ENCODE measurements at regions not wholly inside any gene's neighbourhood (a gene's known extent, or its start where the extent isn't known, plus 50 kb on each side); places are given as distances from the start of the nearest gene placed in this dataset.

DNA sequence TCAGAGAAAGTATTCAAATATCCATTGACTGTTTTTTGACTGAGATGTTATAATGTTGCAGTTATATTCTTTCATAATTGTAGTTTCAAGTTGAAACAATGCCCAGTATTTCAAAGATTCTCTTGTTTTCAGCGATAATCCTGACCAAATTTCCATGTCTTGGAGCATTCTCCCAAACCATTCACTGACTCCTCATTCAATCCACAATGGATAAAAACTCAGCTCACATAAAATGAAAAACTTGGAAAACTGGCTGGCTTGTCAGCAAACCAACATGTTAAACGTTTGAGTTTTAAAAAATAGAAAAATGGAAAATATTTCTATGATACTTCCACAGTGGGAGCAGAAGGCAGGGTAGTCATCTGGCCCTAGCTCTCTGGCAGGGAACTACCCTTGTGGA, 184.4 kb downstream of the C7orf25 start:
- CTCF ChIA-PET, result no interaction called here
- ATAC-seq (no peak), DNase-seq (ENCODE audit: low read depth, low spot score) (no peak)
- in situ Hi-C loops (cut with HindIII; ENCODE audit: low pct_unique_long_range_greater_than_20kb, low sequenced_read_pairs), result no loop called here
- Histone ChIP-seq H3K4me1 (ENCODE audit: control insufficient read depth, insufficient read depth, low read length) (no peaks in the 10 kb centered on the region), H3K27me3 (ENCODE audit: control insufficient read depth, insufficient read depth, low read length) (no peaks in the 10 kb centered on the region), H3K9me3 (ENCODE audit: control insufficient read depth, insufficient read depth, low read depth, low read length) (no peaks in the 10 kb centered on the region; the same call in 1 of the 2 replicates), H3K36me3 (ENCODE audit: control insufficient read depth, insufficient read depth, low read length) (no peaks in the 10 kb centered on the region), H3K27ac (ENCODE audit: low read length) (no peak overlapping the region), H3K4me3 (ENCODE audit: low read depth in 2 of 2, low read length in 2 of 2) (no peak overlapping the region)
- POLR2A ChIA-PET, result no interaction called here
- intact Hi-C loops (cut with micrococcal nuclease; ENCODE audit: unreplicated experiment), result no loop called here
- no TSS peak for BruUV-seq (replicated peaks)
- TF ChIP-seq TCF7L2 (IDR thresholded peaks at IDR 0.05; ENCODE audit: low read depth, low read length) (no peak), POLR2AphosphoS5 (IDR thresholded peaks at IDR 0.05; ENCODE audit: low read depth, low read length) (no peak), SIN3A (IDR thresholded peaks at IDR 0.05; ENCODE audit: borderline replicate concordance, insufficient read depth, low read depth, low read length) (no peak)
- TF ChIP-seq, protein P1, sequence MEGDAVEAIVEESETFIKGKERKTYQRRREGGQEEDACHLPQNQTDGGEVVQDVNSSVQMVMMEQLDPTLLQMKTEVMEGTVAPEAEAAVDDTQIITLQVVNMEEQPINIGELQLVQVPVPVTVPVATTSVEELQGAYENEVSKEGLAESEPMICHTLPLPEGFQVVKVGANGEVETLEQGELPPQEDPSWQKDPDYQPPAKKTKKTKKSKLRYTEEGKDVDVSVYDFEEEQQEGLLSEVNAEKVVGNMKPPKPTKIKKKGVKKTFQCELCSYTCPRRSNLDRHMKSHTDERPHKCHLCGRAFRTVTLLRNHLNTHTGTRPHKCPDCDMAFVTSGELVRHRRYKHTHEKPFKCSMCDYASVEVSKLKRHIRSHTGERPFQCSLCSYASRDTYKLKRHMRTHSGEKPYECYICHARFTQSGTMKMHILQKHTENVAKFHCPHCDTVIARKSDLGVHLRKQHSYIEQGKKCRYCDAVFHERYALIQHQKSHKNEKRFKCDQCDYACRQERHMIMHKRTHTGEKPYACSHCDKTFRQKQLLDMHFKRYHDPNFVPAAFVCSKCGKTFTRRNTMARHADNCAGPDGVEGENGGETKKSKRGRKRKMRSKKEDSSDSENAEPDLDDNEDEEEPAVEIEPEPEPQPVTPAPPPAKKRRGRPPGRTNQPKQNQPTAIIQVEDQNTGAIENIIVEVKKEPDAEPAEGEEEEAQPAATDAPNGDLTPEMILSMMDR (IDR thresholded peaks at IDR 0.05), result no peak
- TF ChIP-seq, protein P2, sequence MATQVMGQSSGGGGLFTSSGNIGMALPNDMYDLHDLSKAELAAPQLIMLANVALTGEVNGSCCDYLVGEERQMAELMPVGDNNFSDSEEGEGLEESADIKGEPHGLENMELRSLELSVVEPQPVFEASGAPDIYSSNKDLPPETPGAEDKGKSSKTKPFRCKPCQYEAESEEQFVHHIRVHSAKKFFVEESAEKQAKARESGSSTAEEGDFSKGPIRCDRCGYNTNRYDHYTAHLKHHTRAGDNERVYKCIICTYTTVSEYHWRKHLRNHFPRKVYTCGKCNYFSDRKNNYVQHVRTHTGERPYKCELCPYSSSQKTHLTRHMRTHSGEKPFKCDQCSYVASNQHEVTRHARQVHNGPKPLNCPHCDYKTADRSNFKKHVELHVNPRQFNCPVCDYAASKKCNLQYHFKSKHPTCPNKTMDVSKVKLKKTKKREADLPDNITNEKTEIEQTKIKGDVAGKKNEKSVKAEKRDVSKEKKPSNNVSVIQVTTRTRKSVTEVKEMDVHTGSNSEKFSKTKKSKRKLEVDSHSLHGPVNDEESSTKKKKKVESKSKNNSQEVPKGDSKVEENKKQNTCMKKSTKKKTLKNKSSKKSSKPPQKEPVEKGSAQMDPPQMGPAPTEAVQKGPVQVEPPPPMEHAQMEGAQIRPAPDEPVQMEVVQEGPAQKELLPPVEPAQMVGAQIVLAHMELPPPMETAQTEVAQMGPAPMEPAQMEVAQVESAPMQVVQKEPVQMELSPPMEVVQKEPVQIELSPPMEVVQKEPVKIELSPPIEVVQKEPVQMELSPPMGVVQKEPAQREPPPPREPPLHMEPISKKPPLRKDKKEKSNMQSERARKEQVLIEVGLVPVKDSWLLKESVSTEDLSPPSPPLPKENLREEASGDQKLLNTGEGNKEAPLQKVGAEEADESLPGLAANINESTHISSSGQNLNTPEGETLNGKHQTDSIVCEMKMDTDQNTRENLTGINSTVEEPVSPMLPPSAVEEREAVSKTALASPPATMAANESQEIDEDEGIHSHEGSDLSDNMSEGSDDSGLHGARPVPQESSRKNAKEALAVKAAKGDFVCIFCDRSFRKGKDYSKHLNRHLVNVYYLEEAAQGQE (IDR thresholded peaks at IDR 0.05; ENCODE audit: insufficient read depth in 1 of 2, low read depth in 2 of 2, low read length in 1 of 2), result no peak

DNA sequence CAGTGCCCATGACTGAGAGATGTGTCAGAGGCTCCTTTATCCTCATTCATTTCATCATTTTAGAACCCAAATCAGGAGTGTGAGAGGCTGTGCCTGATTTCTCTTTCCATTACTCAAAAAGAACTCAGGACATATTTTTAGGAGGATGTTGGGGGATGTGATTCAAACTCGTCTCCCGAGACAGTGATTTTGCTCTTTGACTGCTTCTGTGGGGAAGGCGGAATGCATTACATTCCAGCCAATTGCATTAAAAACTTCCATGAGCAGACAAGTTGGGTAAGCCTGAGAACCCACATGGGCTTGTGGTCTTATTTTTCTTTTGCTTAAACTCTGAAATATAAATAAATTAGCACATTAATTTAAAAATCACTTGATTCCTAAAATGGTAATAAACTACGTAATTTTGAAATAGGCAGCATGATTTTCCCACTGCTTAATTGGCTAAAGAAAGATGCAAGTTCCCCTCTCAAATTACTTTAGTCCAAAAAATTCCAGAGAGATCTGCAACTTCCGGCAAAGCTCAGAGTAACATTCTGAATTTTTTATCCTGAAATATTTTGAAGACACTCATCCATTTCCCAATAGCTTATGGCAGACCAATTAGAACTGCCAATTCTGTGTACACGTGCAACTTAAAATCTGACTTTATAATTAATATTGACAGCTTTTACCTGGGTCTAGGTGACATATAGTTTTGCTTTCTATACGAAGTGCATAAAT, 185.6 kb downstream of the C7orf25 start:
- intact Hi-C loops (cut with micrococcal nuclease; ENCODE audit: unreplicated experiment), result no loop called here
- no peak for ATAC-seq
- Histone ChIP-seq H3K27me3 (ENCODE audit: control insufficient read depth, insufficient read depth, low read length) (no peaks in the 10 kb centered on the region), H3K4me3 (ENCODE audit: low read depth in 2 of 2, low read length in 2 of 2) (no peak overlapping the region), H3K4me1 (ENCODE audit: control insufficient read depth, insufficient read depth, low read length) (no peaks in the 10 kb centered on the region), H3K9me3 (ENCODE audit: control insufficient read depth, insufficient read depth, low read depth, low read length) (no peaks in the 10 kb centered on the region), H3K36me3 (ENCODE audit: control insufficient read depth, insufficient read depth, low read length) (no peaks in the 10 kb centered on the region), H3K27ac (ENCODE audit: low read length) (no peak overlapping the region)
- DNase-seq (ENCODE audit: low read depth, low spot score), result no peak
- BruUV-seq (replicated peaks), result no TSS peak
- TF ChIP-seq SIN3A (IDR thresholded peaks at IDR 0.05; ENCODE audit: borderline replicate concordance, insufficient read depth, low read depth, low read length) (no peak), TCF7L2 (IDR thresholded peaks at IDR 0.05; ENCODE audit: low read depth, low read length) (no peak), POLR2AphosphoS5 (IDR thresholded peaks at IDR 0.05; ENCODE audit: low read depth, low read length) (no peak)
- TF ChIP-seq, protein P1 (IDR thresholded peaks at IDR 0.05), result no peak
- TF ChIP-seq, protein P2 (IDR thresholded peaks at IDR 0.05; ENCODE audit: insufficient read depth in 1 of 2, low read depth in 2 of 2, low read length in 1 of 2), result no peak
- in situ Hi-C loops (cut with HindIII; ENCODE audit: low pct_unique_long_range_greater_than_20kb, low sequenced_read_pairs), result no loop called here
- ChIA-PET POLR2A (no interaction called here), CTCF (no interaction called here)
